Testis (tissue), 2 donors: ENCODE measurements at regions not wholly inside any gene's neighbourhood (a gene's known extent, or its start where the extent isn't known, plus 50 kb on each side); places are given as distances from the start of the nearest gene placed in this dataset.

ENCODE experiments used
- CTCF ChIP-seq, 3 experiments: fragments of 450-650 bp in 2 of 3; fragments of 200-600 bp in 1 of 3; sonication (generic) in 1 of 3; IDR thresholded peaks; one replicate each; pipeline ENCODE4 v1.5.1; 2016 to 2019; ENCODE audit warnings: antibody characterized with exemption in 3 of 3, mild to moderate bottlenecking in 2 of 3, moderate library complexity in 1 of 3
- POLR2A ChIP-seq: fragments of 450-650 bp; IDR thresholded peaks from one replicate; pipeline ENCODE4 v1.6.1; 2017; ENCODE audit warnings: antibody characterized with exemption, mild to moderate bottlenecking, moderate library complexity

- TF ChIP-seq CTCF (IDR thresholded peaks at IDR 0.05) (no peak), POLR2A (no peak)
Observed at GRCh38 chr7:19224951-19225350, 79.7 kb upstream of the FERD3L start.
